MCF 10A (cell line): ENCODE measurements at regions not wholly inside any gene's neighbourhood (a gene's known extent, or its start where the extent isn't known, plus 50 kb on each side); places are given as distances from the start of the nearest gene placed in this dataset.

ENCODE experiments used
- BruUV-seq: library from RNA; stranded (reverse); fragments of 400-500 nt; replicated peaks from 2 replicates; lab custom pipeline; 2021; lab: Mats Ljungman, UMichigan
- CTCF ChIA-PET: fragments of 300-600 bp; sonication (Branson Sonifier 250); formaldehyde crosslinking; extraction: SDS; loops from one replicate; lab custom pipeline; 2021; ENCODE audit warnings: antibody characterized with exemption, inconsistent platforms; lab: Yijun Ruan, JAX
- POLR2A ChIA-PET: fragments of 300-600, 350-650 bp; sonication (Branson Sonifier 250); formaldehyde crosslinking; extraction: SDS; loops from one replicate; lab custom pipeline; 2020; ENCODE audit warnings: antibody characterized with exemption, inconsistent platforms; lab: Yijun Ruan, JAX
- DNase-seq: peaks from one replicate; pipeline ENCODE4 v3.0.0-alpha.2; 2018; ENCODE audit not compliant: unreplicated experiment
- H3K27ac Mint-ChIP-seq: one replicate; pipeline ENCODE4 v1.8.0; 2022; ENCODE audit warnings: mild to moderate bottlenecking, low read depth, mixed read lengths; ENCODE audit not compliant: unreplicated experiment
- H3K27me3 Mint-ChIP-seq: one replicate; pipeline ENCODE4 v1.8.0; 2022; ENCODE audit warnings: mixed read lengths; ENCODE audit not compliant: insufficient read depth, unreplicated experiment
- H3K36me3 Mint-ChIP-seq: one replicate; pipeline ENCODE4 v1.8.0; 2022; ENCODE audit warnings: mild to moderate bottlenecking, moderate library complexity, mixed read lengths; ENCODE audit not compliant: insufficient read depth, unreplicated experiment
- H3K4me1 Mint-ChIP-seq: one replicate; pipeline ENCODE4 v1.8.0; 2022; ENCODE audit warnings: mixed read lengths; ENCODE audit not compliant: insufficient read depth, unreplicated experiment
- H3K4me3 Mint-ChIP-seq: one replicate; pipeline ENCODE4 v1.8.0; 2022; ENCODE audit warnings: mild to moderate bottlenecking, moderate library complexity, mixed read lengths; ENCODE audit not compliant: unreplicated experiment
- H3K9me3 Mint-ChIP-seq: one replicate; pipeline ENCODE4 v1.8.0; 2022; ENCODE audit warnings: mixed read lengths; ENCODE audit not compliant: unreplicated experiment
- CTCF ChIP-seq: fragments of 200-600 bp; IDR thresholded peaks from one replicate; pipeline ENCODE4 v1.8.0; 2022; ENCODE audit warnings: antibody characterized with exemption, mild to moderate bottlenecking; ENCODE audit not compliant: unreplicated experiment
- intact Hi-C: fragments of 100-400 bp; cut with micrococcal nuclease; formaldehyde crosslinking; loops from 2 replicates; pipeline ENCODE4 v1.14.1; 2022

GRCh38 chr10:89120931-89121763 lies 86.0 kb downstream of the CH25H start:
- DNase-seq = no peak
- no peak overlapping the region for H3K27ac Mint-ChIP-seq
- peaks cover 24% of the 10 kb centered on the region for H3K4me1 Mint-ChIP-seq
- H3K36me3 Mint-ChIP-seq = no peaks in the 10 kb centered on the region
- TF ChIP-seq CTCF = no peak
- H3K4me3 Mint-ChIP-seq = no peak overlapping the region
- no TSS peak for BruUV-seq
- H3K27me3 Mint-ChIP-seq = no peaks in the 10 kb centered on the region
- intact Hi-C loops = no loop called here
- ChIA-PET CTCF (interaction anchor here (0.6 kb wide), 1 partner anchor 311 kb away, joined by 3 read pairs; no protein-coding TSS in a partner anchor), POLR2A (interaction anchor here (1.7 kb wide), 1 partner anchor 39 kb away, joined by 4 read pairs; no protein-coding TSS in a partner anchor)
- H3K9me3 Mint-ChIP-seq = no peaks in the 10 kb centered on the region

- Mint-ChIP-seq H3K27ac (no peak overlapping the region), H3K9me3 (no peaks in the 10 kb centered on the region), H3K27me3 (no peaks in the 10 kb centered on the region), H3K4me1 (peaks cover 26% of the 10 kb centered on the region), H3K36me3 (no peaks in the 10 kb centered on the region), H3K4me3 (no peak overlapping the region)
- DNase-seq = no peak
- POLR2A ChIA-PET = interaction anchor here (0.6 to 1.1 kb wide), 2 partner anchors 9 to 77 kb away, joined by 3 to 4 read pairs; no protein-coding TSS in a partner anchor
- BruUV-seq = no TSS peak
- CTCF ChIA-PET = interaction anchor here (2.1 kb wide), 1 partner anchor 90 kb away, joined by 8 read pairs; no protein-coding TSS in a partner anchor
- intact Hi-C loops = no loop called here
- TF ChIP-seq CTCF = no peak
Measured at GRCh38 chr10:89119651-89120050, 87.5 kb downstream of the CH25H start.

- TF ChIP-seq CTCF = no peak
- no peaks in the 10 kb centered on the region for H3K27me3 Mint-ChIP-seq
- BruUV-seq = no TSS peak
- H3K36me3 Mint-ChIP-seq = no peaks in the 10 kb centered on the region
- DNase-seq = peak; percentile 51
- no peak overlapping the region for H3K4me3 Mint-ChIP-seq
- H3K27ac Mint-ChIP-seq = no peak overlapping the region
- H3K4me1 Mint-ChIP-seq = peaks cover 26% of the 10 kb centered on the region
- peaks cover 7% of the 10 kb centered on the region for H3K9me3 Mint-ChIP-seq
- intact Hi-C loops = no loop called here
- CTCF ChIA-PET = interaction anchor here (2.1 kb wide), 1 partner anchor 88 kb away, joined by 8 read pairs; no protein-coding TSS in a partner anchor
- POLR2A ChIA-PET = no interaction called here
Measured at GRCh38 chr10:89118091-89118490, 89.0 kb downstream of the CH25H start.

GRCh38 chr10:89115876-89116627 lies 91.1 kb downstream of the CH25H start:
- no peak for TF ChIP-seq CTCF
- no peaks in the 10 kb centered on the region for H3K36me3 Mint-ChIP-seq
- peaks cover 20% of the 10 kb centered on the region for H3K4me1 Mint-ChIP-seq
- ChIA-PET POLR2A (no interaction called here), CTCF (no interaction called here)
- H3K9me3 Mint-ChIP-seq = peaks cover 7% of the 10 kb centered on the region
- peak; percentile 57 for DNase-seq
- peak overlapping the region; percentile 6 for H3K27ac Mint-ChIP-seq
- no peak overlapping the region for H3K4me3 Mint-ChIP-seq
- H3K27me3 Mint-ChIP-seq = no peaks in the 10 kb centered on the region
- no TSS peak for BruUV-seq
- intact Hi-C loops = no loop called here
